ENCODE measurements at regions not wholly inside any gene's neighbourhood (a gene's known extent, or its start where the extent isn't known, plus 50 kb on each side); places are given as distances from the start of the nearest gene placed in this dataset.
A peak's percentile ranks its signal among the peaks of the same experiment; 100 is the strongest.

- no peaks in the 10 kb centered on the region for H3K36me3 ChIP-seq
- intact Hi-C loops (cut with DNase I) = no loop called here
- DNase-seq (no peak), ATAC-seq (no peak)
- no peak for TF ChIP-seq CTCF (IDR thresholded peaks at IDR 0.05)
- no peaks in the 10 kb centered on the region for H3K9me3 ChIP-seq
- H3K4me1 ChIP-seq = no peaks in the 10 kb centered on the region
- H3K27me3 ChIP-seq (ENCODE audit: low read depth) = no peaks in the 10 kb centered on the region
- no peak overlapping the region for H3K4me3 ChIP-seq
- no peak overlapping the region for H3K27ac ChIP-seq
Measured at GRCh38 chr21:25383545-25383944, 223.7 kb downstream of the MRPL39 start.

- Histone ChIP-seq H3K36me3 (no peaks in the 10 kb centered on the region), H3K27ac (no peak overlapping the region), H3K27me3 (ENCODE audit: low read depth) (no peaks in the 10 kb centered on the region), H3K4me1 (no peaks in the 10 kb centered on the region), H3K9me3 (peaks cover 6% of the 10 kb centered on the region), H3K4me3 (no peak overlapping the region)
- TF ChIP-seq CTCF (IDR thresholded peaks at IDR 0.05) = no peak
- intact Hi-C loops (cut with DNase I) = no loop called here
- DNase-seq = no peak
- peak in 1 of 2 donors; percentile 21 for ATAC-seq
Measured at GRCh38 chr21:25381936-25382452, 225.3 kb downstream of the MRPL39 start.

- TF ChIP-seq CTCF (IDR thresholded peaks at IDR 0.05) = no peak
- intact Hi-C loops (cut with DNase I) = no loop called here
- ATAC-seq (no peak), DNase-seq (no peak)
- H3K27me3 ChIP-seq (ENCODE audit: low read depth) = no peaks in the 10 kb centered on the region
- no peaks in the 10 kb centered on the region for H3K4me1 ChIP-seq
- H3K36me3 ChIP-seq = no peaks in the 10 kb centered on the region
- no peak overlapping the region for H3K27ac ChIP-seq
- peaks cover 6% of the 10 kb centered on the region for H3K9me3 ChIP-seq
- H3K4me3 ChIP-seq = no peak overlapping the region
Measured at GRCh38 chr21:25375675-25376074, 231.6 kb downstream of the MRPL39 start.

- Histone ChIP-seq H3K4me1 (no peaks in the 10 kb centered on the region), H3K27me3 (ENCODE audit: low read depth) (no peaks in the 10 kb centered on the region), H3K4me3 (no peak overlapping the region), H3K36me3 (no peaks in the 10 kb centered on the region), H3K27ac (no peak overlapping the region), H3K9me3 (peaks cover 6% of the 10 kb centered on the region)
- ATAC-seq (no peak), DNase-seq (no peak)
- intact Hi-C loops (cut with DNase I) = no loop called here
- no peak for TF ChIP-seq CTCF (IDR thresholded peaks at IDR 0.05)
Measured at GRCh38 chr21:25373126-25374082, 233.9 kb downstream of the MRPL39 start.

GRCh38 chr21:25371841-25372425, 235.3 kb downstream of the MRPL39 start:
- Histone ChIP-seq H3K36me3 (no peaks in the 10 kb centered on the region), H3K9me3 (no peaks in the 10 kb centered on the region), H3K4me3 (no peak overlapping the region), H3K27me3 (ENCODE audit: low read depth) (no peaks in the 10 kb centered on the region), H3K27ac (no peak overlapping the region), H3K4me1 (no peaks in the 10 kb centered on the region)
- intact Hi-C loops (cut with DNase I) = no loop called here
- no peak for TF ChIP-seq CTCF (IDR thresholded peaks at IDR 0.05)
- DNase-seq (no peak), ATAC-seq (no peak)
